ENCODE measurements at regions not wholly inside any gene's neighbourhood (a gene's known extent, or its start where the extent isn't known, plus 50 kb on each side); places are given as distances from the start of the nearest gene placed in this dataset.
A peak's percentile ranks its signal among the peaks of the same experiment; 100 is the strongest.
"Not testable (repeated sequence)": the region's sequence is repeated elsewhere in the genome, so short reads cannot be mapped to it uniquely, and the experiment has no call there.

DNA sequence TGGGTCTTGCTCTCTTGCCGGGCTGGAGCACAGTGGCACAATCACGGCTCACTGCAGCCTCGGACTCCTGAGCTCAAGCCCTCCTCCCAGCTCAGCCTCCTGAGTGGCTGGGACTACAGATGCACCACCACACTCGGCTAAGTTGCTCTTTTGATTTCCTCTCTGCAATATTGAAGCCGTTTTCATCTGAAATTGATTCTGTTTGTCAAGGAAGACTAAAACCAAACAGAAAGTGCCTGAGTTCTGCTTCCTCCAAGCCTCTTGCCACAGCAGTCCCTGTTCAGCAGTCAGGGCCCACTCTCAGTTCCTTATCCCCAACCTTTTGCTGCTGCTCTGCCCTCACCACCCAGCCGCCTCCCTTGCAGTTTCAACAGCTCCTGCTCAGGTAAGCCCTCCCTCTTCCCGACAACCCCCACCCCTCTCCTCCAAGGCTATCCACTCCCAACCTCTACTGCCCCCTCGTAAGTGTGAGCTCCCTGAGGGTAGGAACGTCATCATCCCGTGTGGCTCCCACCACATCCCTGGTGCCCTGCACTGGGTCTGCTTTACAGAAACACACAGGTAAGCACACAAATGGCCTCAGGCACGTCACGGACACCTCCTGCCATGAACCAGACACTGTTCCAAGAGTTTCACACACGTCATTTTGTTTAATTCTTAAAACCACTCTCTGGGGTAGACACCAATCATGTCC, 70.7 kb upstream of the TAB2 start:
- DNase-seq: no peak

DNA sequence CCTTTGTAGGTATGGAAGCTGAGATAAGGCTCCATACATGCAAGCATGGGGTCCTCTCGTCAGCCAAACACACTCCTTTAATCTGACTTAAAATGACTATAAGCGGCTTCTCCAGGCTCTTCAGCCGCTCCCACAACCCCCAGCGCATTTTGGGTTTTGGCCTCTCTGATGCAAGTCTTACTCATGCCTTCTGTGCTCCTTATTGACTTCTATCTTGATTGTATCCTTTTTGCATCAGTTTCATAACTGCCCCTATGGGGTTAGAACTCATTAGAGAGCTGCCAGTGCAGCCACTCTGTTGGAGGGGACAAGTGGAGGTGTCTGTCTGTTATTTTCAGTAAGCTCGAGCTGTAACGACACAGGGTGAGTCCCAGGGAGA, 70.1 kb upstream of the TAB2 start:
- DNase-seq: no peak

DNA sequence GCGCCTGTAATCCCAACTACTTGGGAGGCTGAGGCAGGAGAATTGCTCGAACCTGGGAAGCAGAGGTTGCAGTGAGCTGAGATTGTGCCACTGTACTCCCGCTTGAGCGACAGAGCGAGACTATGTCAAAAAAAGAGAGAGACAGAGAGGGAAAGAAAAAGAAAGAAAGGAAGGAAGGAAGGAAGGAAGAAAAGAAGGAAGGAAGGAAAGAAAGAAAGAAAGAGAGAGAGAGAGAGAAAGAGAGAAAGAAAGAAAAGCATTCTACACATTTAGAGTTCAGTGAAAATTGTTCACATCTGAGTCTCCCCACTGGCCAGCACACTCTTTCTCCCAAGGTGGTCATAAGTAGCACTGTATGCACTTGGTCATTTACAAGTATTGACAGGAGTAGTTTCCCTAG, 69.2 kb upstream of the TAB2 start:
- not testable (repeated sequence) for DNase-seq

DNA sequence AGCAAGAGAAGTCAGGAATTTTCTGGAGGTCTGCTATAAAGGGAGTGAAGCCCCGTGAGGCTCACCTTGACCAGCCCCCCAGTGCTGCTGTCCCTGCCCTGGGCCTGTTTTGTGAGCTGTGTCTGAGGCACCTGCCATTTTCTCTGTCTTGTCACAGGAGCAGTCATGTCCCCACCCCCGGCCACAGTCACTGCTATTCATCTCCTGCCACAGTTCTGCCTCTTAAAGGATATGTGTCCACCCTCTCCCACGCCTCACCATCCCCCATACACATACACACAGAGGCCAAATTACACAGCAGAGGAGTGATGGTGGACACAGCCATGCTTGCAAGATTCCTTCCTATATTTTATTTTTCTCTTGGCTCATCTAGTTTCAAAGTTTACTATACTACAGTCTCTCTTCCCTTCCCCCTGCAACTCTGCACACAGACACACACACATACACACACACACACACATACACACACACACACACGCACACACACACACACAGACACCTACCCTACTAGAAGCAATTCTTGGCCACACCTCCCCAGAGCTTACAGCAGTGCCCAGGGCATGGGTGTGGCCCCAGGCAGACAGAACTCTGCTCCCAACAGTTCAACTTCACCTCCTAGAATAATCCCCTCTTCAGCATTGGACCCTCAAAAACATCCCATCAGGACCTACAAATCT, 68.7 kb upstream of the TAB2 start:
- peak; percentile 17 for DNase-seq

DNA sequence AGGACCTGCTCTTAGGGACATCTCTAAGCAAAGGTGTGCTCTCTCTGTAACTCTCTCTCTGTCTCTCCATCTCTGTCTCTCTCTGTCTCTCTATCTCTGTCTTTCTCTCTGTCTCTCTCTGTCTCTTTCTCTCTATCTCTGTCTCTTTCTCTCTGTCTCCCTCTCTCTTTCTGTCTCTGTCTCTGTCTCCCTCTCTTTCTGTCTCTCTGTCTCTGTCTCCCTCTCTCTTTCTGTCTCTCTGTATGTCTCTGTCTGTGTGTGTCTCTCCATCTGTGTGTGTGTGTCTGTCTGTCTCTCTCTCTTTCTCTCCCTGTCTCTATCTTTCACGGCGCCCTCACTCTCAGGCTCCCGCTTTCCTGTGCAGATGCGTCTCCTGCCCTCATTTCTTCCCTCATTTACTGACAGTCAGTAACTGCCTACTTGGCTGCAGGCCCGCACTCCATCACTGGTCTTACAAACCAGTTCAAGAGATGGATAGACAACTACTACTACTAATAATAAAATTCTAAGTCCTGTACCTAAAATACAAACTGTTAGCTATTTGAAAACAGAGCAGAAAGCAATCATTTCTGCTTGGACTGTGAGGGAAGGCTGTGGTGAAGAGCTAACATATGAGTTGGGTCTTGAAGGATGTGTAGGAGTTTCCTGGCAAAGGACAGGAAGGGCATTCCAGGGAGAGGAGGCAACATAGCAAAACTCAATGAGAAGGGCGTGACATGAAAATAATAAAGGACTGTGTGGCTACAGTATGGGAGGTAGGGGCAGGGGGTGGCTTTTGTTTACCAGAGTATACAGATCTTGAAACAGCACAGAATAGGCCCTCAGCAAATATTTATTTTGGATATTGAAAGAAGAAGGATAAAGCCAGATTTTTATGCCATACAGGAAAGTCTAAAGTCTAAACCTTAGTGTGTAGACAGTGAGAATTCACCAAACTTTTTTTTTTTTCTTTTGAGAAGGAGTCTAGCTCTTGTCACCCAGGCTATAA, 67.8 kb upstream of the TAB2 start:
- DNase-seq: no peak

DNA sequence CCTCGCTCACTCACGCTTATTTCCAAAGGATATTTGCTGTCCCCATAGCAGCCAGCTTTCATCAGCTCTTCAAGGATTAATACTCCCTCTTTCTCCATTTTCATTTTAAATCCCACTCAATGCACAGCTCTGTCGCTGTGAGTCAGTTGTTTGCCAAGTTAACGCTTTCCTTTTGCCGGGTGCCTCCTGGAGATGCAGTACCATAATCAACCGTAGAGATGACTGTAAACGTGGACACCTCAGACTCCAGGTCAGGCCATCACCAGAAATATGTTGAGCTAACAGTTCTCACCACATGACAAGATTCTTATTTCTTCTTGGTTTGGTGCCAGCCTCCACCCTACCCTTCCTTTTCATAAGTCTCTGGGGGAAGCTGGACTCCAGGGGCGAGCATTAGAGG, 66.6 kb upstream of the TAB2 start:
- no peak for DNase-seq

DNA sequence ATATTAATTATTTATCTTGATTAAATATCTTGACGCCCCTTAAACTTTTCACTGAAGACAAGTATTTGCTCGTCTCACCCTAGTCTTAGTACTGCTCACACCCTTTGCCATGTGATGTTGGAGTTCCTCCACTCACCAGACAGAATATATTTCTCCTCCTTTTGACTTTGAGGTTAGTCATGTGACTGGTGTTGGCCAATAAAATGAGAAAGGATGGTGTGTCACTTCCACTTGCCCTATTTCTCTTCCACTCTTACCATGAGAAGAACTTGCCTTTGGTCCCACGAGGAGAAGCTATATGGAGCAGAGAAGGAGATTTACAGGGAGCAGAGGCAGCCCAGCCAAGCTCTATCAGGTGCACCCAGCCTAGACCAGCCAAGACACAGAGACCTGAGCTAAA, 64.9 kb upstream of the TAB2 start:
- no peak for DNase-seq

DNA sequence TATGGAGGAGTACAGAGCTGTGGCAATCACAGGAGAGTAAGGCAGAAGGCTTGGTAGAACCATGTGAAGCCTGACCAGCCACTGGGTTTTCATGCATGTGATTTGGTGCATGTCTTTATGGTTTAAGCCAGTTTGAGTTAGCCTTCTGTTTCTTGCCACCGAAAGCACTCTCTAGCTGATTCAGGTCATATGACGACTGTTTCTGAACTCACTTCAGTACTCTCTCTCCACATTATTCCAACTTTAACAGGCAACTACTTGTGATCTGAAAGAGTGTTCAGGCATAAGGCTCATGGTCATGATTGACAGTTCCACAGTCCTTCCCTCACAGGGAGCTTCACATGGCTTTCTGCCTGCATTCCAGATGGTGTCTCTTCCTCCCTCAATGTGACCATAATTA, 63.3 kb upstream of the TAB2 start:
- no peak for DNase-seq

DNA sequence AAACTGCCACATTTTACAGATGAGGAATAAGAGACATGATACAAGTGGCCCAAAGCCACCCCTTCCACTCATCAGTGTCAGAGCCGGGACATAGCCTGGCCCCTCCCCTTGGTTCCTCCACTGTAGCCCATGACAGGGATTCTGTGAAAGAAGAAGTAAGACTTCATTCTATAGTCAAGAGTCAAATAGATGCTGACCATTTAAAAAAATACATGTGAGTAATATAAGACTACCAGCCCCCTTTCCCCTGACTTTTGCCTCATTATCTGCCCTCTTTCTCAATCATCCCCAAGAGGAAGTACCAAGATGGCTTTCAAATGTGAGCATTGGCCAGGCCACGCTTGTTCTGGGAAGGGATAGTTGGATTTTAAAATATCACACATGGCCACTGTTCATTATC, 57.8 kb upstream of the TAB2 start:
- no peak for DNase-seq

DNA sequence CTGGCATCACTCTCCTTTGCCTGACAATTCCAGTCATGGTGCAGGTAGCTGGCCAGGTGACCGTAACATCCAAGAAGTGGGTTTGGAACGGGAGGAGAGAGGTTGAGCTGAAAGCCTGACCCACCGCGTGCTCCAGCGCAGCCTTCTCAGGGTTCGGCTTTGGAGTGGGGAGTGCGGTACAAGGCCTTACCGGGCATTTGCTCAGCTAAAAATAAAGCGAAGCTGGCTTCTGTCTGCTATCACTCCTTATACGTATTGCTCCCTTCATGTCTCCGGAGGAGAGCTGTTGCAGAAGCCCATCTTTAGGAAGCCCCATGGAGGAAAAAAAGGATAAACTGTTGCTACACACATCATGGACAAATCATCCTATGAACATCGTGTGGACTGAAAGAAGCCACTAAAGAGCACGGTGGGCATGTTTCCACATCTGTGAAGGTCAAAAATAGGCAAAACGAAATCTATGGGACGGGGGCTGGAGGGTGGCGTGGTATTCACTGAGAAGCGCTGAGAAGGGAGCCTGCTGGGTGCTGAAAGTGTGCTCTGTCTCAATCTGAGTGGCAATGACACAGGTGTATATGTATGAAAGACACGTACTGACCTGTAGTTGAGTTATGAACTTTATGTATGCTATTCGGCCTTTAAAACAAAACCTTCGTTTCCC, 57.2 kb upstream of the TAB2 start:
- DNase-seq: no peak

DNA sequence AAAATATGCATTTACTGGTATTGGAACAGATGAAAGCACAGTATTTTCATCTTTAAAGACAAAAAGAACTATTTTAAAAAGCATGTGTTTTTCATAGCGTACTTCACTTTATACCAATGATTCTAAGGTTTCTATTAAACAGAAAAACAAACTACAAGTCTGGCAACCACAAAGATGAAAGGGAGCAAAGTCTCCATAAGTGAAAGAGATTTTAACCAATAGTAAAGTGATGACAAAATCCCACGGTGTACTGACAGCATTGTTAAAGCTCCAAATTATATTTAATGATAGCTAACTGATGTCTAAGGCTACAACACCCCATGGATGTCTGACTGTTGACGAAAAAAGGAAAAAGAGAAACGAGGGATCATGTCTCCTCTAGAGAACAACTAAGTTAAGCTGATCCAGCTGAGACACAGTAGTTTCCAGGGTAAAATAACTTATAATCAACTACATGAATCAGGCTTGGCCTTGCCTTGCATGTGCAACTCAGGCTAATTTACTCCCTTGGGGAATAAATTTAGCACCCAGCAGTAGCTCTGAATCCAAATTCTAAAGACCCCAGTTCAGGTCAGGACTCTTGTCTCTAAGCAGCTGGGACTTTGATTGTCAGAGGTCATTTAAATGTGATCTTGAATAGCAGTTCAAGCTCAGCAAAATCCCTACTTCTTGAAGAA, 56.0 kb upstream of the TAB2 start:
- no peak for DNase-seq

DNA sequence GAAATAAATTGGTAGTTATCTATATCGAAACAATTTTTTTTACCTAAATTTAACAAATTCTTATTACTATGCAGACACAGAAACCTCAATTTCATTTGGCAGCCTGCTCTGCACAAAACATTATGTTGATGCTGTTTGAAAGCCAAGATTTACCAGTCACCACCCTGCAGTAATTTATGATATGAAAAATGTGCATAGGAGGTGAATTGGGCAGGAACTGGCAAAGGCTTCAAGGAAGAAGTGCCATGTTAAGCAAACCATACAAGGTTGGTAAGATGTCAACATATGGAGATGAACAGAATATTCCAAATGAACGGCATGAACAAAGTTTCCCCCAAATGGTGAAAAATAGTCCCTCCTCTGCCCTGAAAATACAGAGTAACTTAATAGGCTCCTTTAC, 54.2 kb upstream of the TAB2 start:
- no peak for DNase-seq

DNA sequence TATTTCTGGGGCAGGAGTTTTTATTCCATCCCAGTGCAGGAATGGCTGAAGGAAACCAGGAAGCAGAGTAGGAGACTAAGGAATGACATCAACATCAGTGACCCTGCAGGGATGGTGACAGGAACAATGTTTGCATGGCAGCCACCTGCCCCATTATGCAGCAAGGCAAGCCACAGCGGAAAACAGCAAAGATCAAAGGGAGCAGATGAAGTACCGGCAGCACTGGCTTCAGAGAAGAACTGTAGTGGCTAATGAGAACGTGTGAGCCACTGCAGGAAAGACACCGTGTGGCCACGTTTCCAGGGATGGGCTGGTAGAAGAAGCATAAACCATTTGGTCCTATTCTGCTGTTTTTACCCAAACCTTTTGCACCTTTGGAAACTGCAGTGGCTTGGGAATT, 52.9 kb upstream of the TAB2 start:
- DNase-seq: peak; percentile 28

DNA sequence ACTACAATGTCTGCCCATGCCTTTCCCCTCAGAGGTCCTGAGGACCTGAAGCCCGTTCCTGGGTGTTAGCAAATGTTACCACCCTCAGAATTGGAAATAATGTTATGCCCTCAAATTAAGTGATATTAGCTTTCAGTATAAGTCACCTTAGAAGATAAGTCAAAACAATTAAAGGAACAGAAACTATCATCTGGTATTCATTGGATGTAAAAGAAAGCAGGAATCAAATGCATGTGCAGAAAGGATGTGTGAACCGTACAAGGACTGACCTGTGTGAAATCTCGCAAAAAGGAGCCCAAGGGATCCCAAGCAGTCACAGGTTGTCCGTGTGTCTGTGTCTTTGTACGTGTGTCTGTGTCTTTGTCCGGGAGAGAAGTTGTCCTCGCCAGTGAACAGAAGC, 51.6 kb upstream of the TAB2 start:
- no peak for DNase-seq

DNA sequence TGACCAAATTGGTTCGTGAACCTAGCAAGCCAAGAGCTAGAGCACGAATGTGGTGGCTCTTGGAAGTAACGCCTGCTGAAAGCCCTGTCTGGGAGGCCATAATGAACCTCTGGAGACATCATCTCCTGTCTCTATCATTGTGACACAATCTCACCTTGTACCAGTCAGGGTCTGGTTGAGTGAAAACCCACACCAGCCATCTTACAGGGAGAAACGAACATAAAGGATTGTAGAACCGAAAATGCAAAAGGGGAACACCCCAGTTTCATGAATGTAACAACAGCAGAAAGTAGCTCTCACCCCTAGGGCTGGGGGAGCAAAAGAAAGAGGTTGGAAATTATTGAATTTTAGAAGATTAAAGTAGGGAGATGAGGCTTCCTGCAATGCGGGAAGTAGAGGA, 50.9 kb upstream of the TAB2 start:
- no peak for DNase-seq

DNA sequence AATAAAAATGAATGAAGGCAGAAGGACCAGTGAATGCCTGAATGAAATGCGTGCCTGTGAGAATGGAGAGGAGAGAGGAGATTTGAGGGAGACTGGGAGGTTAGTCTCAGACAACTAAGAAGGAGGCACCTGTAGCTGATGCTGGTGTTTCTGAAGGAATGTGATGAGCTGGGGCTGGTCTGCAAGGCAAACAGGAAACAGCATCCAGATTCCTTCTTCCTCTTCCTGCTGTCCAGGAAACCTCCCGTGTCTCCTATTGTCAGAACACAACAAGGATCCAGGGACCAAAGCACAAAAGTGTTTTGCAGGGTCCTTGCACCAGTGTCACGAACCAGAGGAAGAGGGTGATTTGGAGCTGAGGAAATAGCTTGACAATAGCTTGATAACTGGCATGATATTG, 50.4 kb upstream of the TAB2 start:
- no peak for DNase-seq

DNA sequence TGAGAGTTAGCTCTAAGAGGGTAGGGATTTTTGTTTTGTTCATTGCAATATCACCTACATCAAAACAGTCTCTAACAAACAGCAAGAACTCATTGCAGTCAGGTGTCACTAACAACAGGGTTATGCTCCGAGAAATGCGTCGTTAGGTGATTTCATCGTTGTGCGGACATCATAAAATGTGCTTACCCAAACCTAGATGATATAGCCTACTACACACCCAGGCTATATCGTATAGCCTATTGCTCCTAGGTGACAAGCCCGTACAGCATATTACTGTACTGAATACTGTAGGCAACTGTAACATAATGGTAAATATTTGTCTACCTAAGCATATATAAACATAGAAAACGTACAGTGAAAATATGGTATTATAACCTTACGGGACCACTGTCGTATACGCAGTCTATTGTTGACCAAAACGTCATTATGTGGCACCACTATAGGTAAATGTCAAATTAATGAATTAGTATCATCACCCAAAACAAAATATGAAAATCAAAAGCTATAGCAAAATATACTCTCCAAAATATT, 49.9 kb upstream of the TAB2 start:
- DNase-seq: no peak
